Caco-2 (cell line): ENCODE measurements at regions not wholly inside any gene's neighbourhood (a gene's known extent, or its start where the extent isn't known, plus 50 kb on each side); places are given as distances from the start of the nearest gene placed in this dataset.

Experiments used
- BruUV-seq: library from RNA; stranded (reverse); fragments of 400-500 nt; replicated peaks from 2 replicates; lab custom pipeline; 2021; lab: Mats Ljungman, UMichigan
- CTCF ChIA-PET: fragments of 300-600 bp; sonication (Branson Sonifier 250); formaldehyde crosslinking; loops from one replicate; lab custom pipeline; 2022; ENCODE audit warnings: antibody characterized with exemption; lab: Charles Lee
- POLR2A ChIA-PET: fragments of 300-600 bp; sonication (Branson Sonifier 250); formaldehyde crosslinking; loops from one replicate; lab custom pipeline; 2022; ENCODE audit warnings: antibody characterized with exemption; lab: Charles Lee
- DNase-seq, 2 experiments: peaks; one replicate each; pipeline versions ENCODE4 v3.0.0 to v3.0.0-alpha.2; 2020 to 2022
- H3K27me3 ChIP-seq: replicated peaks from 2 replicates; pipeline ENCODE4 v1.6.0; 2011; ENCODE audit warnings: low read length; ENCODE audit not compliant: control insufficient read depth, insufficient read depth
- H3K36me3 ChIP-seq: 2 replicates; pipeline ENCODE4 v1.5.1; 2011; ENCODE audit warnings: low read length; ENCODE audit not compliant: control insufficient read depth, insufficient read depth
- H3K4me1 ChIP-seq: fragments of 250-450 bp; sonication (Bioruptor Pico); 2 replicates; pipeline ENCODE4 v1.5.1; 2020; ENCODE audit warnings: mild to moderate bottlenecking
- H3K4me3 ChIP-seq: 2 replicates; pipeline ENCODE4 v1.5.1; 2011; ENCODE audit warnings: low read depth, mild to moderate bottlenecking, control low read depth, low read length
- H3K9me3 ChIP-seq: fragments of 250-450 bp; sonication (Bioruptor Pico); 2 replicates; pipeline ENCODE4 v1.5.1; 2020; ENCODE audit warnings: mild to moderate bottlenecking, moderate library complexity
- H3K27ac Mint-ChIP-seq: one replicate; pipeline ENCODE4 v1.8.0; 2022; ENCODE audit warnings: mixed read lengths; ENCODE audit not compliant: unreplicated experiment
- H3K27me3 Mint-ChIP-seq: one replicate; pipeline ENCODE4 v1.8.0; 2022; ENCODE audit warnings: mixed read lengths; ENCODE audit not compliant: insufficient read depth, unreplicated experiment
- H3K36me3 Mint-ChIP-seq: one replicate; pipeline ENCODE4 v1.8.0; 2022; ENCODE audit warnings: mild to moderate bottlenecking, mixed read lengths; ENCODE audit not compliant: insufficient read depth, unreplicated experiment
- H3K4me1 Mint-ChIP-seq: one replicate; pipeline ENCODE4 v1.8.0; 2022; ENCODE audit warnings: low read depth, mixed read lengths; ENCODE audit not compliant: unreplicated experiment
- H3K4me3 Mint-ChIP-seq: one replicate; pipeline ENCODE4 v1.8.0; 2022; ENCODE audit warnings: mild to moderate bottlenecking, moderate library complexity, mixed read lengths; ENCODE audit not compliant: unreplicated experiment
- H3K9me3 Mint-ChIP-seq: one replicate; pipeline ENCODE4 v1.8.0; 2022; ENCODE audit warnings: mixed read lengths; ENCODE audit not compliant: unreplicated experiment
- intact Hi-C: fragments of 100-400 bp; cut with micrococcal nuclease; formaldehyde crosslinking; loops from one replicate; pipeline ENCODE4 v1.10.0; 2022; ENCODE audit not compliant: unreplicated experiment
- TF ChIP-seq, protein P1 (sequence below), 2 experiments: fragments of 200-600 bp in 1 of 2; IDR thresholded peaks; 1 replicate in 1 of 2; 2 replicates in 1 of 2; pipeline versions ENCODE4 v1.5.1 to v1.8.0; 2011 to 2022; ENCODE audit warnings: antibody characterized with exemption in 1 of 2, control low read depth in 1 of 2, inconsistent platforms in 1 of 2, low read depth in 1 of 2, low read length in 1 of 2, mild to moderate bottlenecking in 1 of 2, moderate library complexity in 1 of 2; ENCODE audit not compliant: insufficient read depth in 1 of 2, severe bottlenecking in 1 of 2, unreplicated experiment in 1 of 2

DNA sequence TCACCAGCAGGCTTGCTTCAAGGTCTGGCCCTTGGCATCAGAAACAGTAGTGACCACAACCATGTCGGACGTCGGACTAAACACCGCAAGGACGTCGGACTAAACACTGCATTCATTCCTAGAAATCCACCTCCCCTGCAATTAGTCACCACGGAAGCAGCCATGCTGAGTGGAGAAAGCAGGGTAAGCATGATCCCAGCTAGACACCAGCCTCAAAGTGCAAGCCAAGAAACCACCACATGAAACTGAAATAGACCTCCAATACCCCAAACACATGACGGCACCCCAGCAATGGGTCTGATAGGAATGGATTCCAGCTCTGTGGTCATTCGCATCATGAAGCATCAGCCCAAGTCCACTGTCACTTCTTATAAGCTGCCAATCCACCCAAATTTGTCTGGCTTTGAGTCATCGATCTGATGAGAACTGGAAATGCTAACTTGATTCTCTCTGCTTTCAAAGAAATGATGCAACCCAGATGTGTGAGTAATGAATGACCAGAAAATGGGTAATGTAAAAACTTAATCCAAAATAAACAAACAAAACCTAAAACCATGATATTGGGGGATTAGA lies 348.3 kb upstream of the TMCO5A start:
- no peak overlapping the region for H3K4me3 Mint-ChIP-seq
- no peak overlapping the region for H3K27ac Mint-ChIP-seq
- TF ChIP-seq, protein P1, sequence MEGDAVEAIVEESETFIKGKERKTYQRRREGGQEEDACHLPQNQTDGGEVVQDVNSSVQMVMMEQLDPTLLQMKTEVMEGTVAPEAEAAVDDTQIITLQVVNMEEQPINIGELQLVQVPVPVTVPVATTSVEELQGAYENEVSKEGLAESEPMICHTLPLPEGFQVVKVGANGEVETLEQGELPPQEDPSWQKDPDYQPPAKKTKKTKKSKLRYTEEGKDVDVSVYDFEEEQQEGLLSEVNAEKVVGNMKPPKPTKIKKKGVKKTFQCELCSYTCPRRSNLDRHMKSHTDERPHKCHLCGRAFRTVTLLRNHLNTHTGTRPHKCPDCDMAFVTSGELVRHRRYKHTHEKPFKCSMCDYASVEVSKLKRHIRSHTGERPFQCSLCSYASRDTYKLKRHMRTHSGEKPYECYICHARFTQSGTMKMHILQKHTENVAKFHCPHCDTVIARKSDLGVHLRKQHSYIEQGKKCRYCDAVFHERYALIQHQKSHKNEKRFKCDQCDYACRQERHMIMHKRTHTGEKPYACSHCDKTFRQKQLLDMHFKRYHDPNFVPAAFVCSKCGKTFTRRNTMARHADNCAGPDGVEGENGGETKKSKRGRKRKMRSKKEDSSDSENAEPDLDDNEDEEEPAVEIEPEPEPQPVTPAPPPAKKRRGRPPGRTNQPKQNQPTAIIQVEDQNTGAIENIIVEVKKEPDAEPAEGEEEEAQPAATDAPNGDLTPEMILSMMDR (IDR thresholded peaks at IDR 0.05; ENCODE audit: insufficient read depth in 1 of 2, low read depth in 1 of 2, low read length in 1 of 2, severe bottlenecking in 1 of 2, unreplicated experiment in 1 of 2), result no peak
- no peak for DNase-seq
- Histone ChIP-seq H3K4me3 (no peak overlapping the region), H3K4me1 (no peaks in the 10 kb centered on the region), H3K9me3 (peaks cover 5% of the 10 kb centered on the region; the same call in 1 of the 2 replicates), H3K36me3 (no peaks in the 10 kb centered on the region), H3K27me3 (no peaks in the 10 kb centered on the region)
- H3K9me3 Mint-ChIP-seq, result peaks cover 7% of the 10 kb centered on the region
- H3K4me1 Mint-ChIP-seq, result no peaks in the 10 kb centered on the region
- H3K36me3 Mint-ChIP-seq, result peaks cover 4% of the 10 kb centered on the region
- POLR2A ChIA-PET, result no interaction called here
- no TSS peak for BruUV-seq
- CTCF ChIA-PET, result no interaction called here
- H3K27me3 Mint-ChIP-seq, result peaks cover 5% of the 10 kb centered on the region
- intact Hi-C loops, result no loop called here

DNA sequence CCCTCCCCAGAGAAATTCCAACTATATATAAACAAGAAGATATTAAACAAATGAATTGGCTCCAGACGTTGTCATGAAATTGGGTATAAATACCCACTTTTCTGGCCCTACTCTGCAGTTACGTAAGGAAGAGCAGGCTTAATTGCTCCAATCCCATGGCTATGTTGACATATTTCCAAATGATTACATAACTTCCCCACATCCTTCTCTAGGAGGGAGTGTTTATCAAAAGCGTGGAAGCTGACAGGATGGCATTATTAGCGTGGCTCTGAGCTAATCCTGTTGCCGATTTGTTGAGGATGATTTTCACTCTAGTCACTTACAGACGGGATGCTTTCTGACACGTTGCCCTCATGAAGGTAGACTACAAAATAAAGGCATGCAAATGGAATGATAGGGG lies 347.5 kb upstream of the TMCO5A start:
- Histone ChIP-seq H3K4me3 (no peak overlapping the region), H3K9me3 (no peaks in the 10 kb centered on the region; the same call in 1 of the 2 replicates), H3K27me3 (no peaks in the 10 kb centered on the region), H3K4me1 (no peaks in the 10 kb centered on the region), H3K36me3 (no peaks in the 10 kb centered on the region)
- intact Hi-C loops, result no loop called here
- Mint-ChIP-seq H3K4me3 (no peak overlapping the region), H3K36me3 (peaks cover 4% of the 10 kb centered on the region), H3K9me3 (no peaks in the 10 kb centered on the region), H3K27ac (no peak overlapping the region), H3K4me1 (no peaks in the 10 kb centered on the region), H3K27me3 (peaks cover 8% of the 10 kb centered on the region)
- ChIA-PET CTCF (no interaction called here), POLR2A (no interaction called here)
- DNase-seq, result no peak
- no TSS peak for BruUV-seq
- TF ChIP-seq, protein P1 (IDR thresholded peaks at IDR 0.05; ENCODE audit: insufficient read depth in 1 of 2, low read depth in 1 of 2, low read length in 1 of 2, severe bottlenecking in 1 of 2, unreplicated experiment in 1 of 2), result no peak

GRCh38 chr15:37594417-37594816 lies 340.0 kb upstream of the TMCO5A start:
- no peak overlapping the region for H3K4me3 Mint-ChIP-seq
- no peaks in the 10 kb centered on the region for H3K36me3 Mint-ChIP-seq
- no peaks in the 10 kb centered on the region for H3K9me3 ChIP-seq
- TF ChIP-seq, protein P1 (IDR thresholded peaks at IDR 0.05; ENCODE audit: insufficient read depth in 1 of 2, low read depth in 1 of 2, low read length in 1 of 2, severe bottlenecking in 1 of 2, unreplicated experiment in 1 of 2), result no peak
- H3K9me3 Mint-ChIP-seq, result no peaks in the 10 kb centered on the region
- H3K4me1 Mint-ChIP-seq, result no peaks in the 10 kb centered on the region
- intact Hi-C loops, result no loop called here
- peaks cover 5% of the 10 kb centered on the region for H3K27me3 Mint-ChIP-seq
- ChIA-PET CTCF (no interaction called here), POLR2A (no interaction called here)
- no peak overlapping the region for H3K4me3 ChIP-seq
- BruUV-seq, result no TSS peak
- no peak for DNase-seq
- no peaks in the 10 kb centered on the region for H3K36me3 ChIP-seq
- no peaks in the 10 kb centered on the region for H3K4me1 ChIP-seq
- no peaks in the 10 kb centered on the region for H3K27me3 ChIP-seq
- H3K27ac Mint-ChIP-seq, result no peak overlapping the region
